Testis (tissue), 2 donors: ENCODE measurements at regions not wholly inside any gene's neighbourhood (a gene's known extent, or its start where the extent isn't known, plus 50 kb on each side); places are given as distances from the start of the nearest gene placed in this dataset.

Source experiments
- DNase-seq: peaks from one replicate; pipeline ENCODE4 v3.0.0-alpha.2; 2019
- H3K27ac ChIP-seq, 2 donors: fragments of 200-600 bp; sonication (generic); one replicate each; pipeline ENCODE4 v1.5.1; 2019
- H3K27me3 ChIP-seq: fragments of 200-600 bp; sonication (generic); one replicate; pipeline ENCODE4 v1.5.1; 2019
- H3K36me3 ChIP-seq: fragments of 200-600 bp; sonication (generic); one replicate; pipeline ENCODE4 v1.5.1; 2017; ENCODE audit warnings: low read depth; ENCODE audit errors: missing control alignments
- H3K4me1 ChIP-seq: fragments of 200-600 bp; sonication (generic); one replicate; pipeline ENCODE4 v1.5.1; 2019
- H3K4me3 ChIP-seq, 2 donors: fragments of 200-600 bp; sonication (generic); one replicate each; pipeline ENCODE4 v1.5.1; 2017 to 2019
- H3K9me3 ChIP-seq: fragments of 200-600 bp; sonication (generic); one replicate; pipeline ENCODE4 v1.5.1; 2017
- POLR2A ChIP-seq: fragments of 450-650 bp; IDR thresholded peaks from one replicate; pipeline ENCODE4 v1.6.1; 2017; ENCODE audit warnings: antibody characterized with exemption, mild to moderate bottlenecking, moderate library complexity
- WGBS, 2 donors: methylation state at CpG; one replicate each; pipeline ENCODE4 v1.1.5; 2018; 5-methylcytosine and 5-hydroxymethylcytosine counted together
- intact Hi-C: fragments of 100-400 bp; cut with DNase I; formaldehyde crosslinking; loops from one replicate; pipeline ENCODE4 v1.15.1; 2023; ENCODE audit warnings: low total_unique reads
- TF ChIP-seq, protein P1 (sequence below), 3 experiments: fragments of 450-650 bp in 2 of 3; fragments of 200-600 bp in 1 of 3; sonication (generic) in 1 of 3; IDR thresholded peaks; one replicate each; pipeline ENCODE4 v1.5.1; 2016 to 2019; ENCODE audit warnings: antibody characterized with exemption in 3 of 3, mild to moderate bottlenecking in 2 of 3, moderate library complexity in 1 of 3

DNA sequence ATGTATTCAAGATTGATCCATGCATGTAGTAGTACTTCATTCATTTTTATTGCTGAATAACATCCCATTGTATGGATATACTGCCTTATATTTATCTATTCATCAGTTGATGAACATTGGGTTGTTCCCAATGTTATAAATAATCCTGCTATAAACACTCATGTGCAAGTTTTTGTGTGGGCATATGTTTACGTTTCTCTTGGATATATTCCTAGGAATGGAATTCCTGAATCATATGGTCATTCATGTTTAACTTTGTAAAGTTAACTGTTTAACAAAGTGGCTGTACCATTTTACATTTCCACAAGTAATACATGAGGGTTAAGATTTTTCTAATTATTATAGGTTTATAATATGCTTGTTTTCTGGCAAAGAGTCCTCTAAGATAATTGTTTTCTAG, 1568.2 kb upstream of the SEL1L start:
- no peaks in the 10 kb centered on the region for H3K27me3 ChIP-seq
- TF ChIP-seq POLR2A, result no peak
- TF ChIP-seq, protein P1, sequence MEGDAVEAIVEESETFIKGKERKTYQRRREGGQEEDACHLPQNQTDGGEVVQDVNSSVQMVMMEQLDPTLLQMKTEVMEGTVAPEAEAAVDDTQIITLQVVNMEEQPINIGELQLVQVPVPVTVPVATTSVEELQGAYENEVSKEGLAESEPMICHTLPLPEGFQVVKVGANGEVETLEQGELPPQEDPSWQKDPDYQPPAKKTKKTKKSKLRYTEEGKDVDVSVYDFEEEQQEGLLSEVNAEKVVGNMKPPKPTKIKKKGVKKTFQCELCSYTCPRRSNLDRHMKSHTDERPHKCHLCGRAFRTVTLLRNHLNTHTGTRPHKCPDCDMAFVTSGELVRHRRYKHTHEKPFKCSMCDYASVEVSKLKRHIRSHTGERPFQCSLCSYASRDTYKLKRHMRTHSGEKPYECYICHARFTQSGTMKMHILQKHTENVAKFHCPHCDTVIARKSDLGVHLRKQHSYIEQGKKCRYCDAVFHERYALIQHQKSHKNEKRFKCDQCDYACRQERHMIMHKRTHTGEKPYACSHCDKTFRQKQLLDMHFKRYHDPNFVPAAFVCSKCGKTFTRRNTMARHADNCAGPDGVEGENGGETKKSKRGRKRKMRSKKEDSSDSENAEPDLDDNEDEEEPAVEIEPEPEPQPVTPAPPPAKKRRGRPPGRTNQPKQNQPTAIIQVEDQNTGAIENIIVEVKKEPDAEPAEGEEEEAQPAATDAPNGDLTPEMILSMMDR (IDR thresholded peaks at IDR 0.05), result no peak
- intact Hi-C loops, result no loop called here
- no peak for DNase-seq
- WGBS, 2 donors, result 92 to 94% methylated on average over 1 of the region's 1 CpG
- no peak overlapping the region for H3K4me3 ChIP-seq
- no peaks in the 10 kb centered on the region for H3K4me1 ChIP-seq
- no peak overlapping the region for H3K27ac ChIP-seq
- H3K9me3 ChIP-seq, result no peaks in the 10 kb centered on the region
- no peaks in the 10 kb centered on the region for H3K36me3 ChIP-seq

DNA sequence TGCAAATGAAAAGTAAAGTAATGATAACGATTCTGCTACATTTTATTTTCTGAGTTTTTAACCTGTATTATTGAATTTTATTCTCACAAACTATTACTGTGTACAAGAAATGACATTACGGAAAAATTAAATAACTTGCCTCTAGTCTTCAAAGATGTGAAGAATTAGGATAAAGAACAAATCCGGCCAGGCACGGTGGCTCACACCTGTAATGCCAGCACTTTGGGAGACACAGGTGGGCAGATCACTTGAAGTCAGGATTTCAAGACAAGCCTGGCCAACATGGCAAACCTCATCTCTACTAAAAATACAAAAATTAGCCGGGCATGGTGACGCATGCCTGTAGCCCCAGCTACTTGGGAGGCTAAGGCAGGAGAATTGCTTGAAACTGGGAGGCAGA, 1584.4 kb upstream of the SEL1L start:
- 88% methylated on average over 6 of the region's 6 CpGs for WGBS, 2 donors

DNA sequence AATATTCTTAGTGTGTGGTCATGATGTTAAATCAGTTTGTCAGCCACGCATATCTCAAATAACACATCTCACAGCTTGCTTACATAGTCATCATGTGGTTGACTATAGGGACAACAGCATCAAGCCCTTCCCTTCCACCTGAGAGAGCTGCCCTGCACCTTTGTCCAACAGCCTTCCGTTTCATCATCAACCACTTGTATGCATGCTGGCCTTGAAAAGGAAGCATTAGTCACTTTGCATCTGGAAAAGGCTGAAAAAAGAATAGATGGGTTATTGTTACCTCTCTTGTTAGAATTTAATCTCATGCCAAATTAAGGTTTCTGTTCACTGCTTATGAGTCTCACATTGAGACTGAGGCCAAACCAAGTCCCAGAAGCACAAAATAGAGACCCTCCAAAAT, 1586.5 kb upstream of the SEL1L start:
- WGBS, 2 donors, result 83 to 85% methylated on average over 2 of the region's 2 CpGs
- intact Hi-C loops, result no loop called here
- no peak for TF ChIP-seq POLR2A
- TF ChIP-seq, protein P1 (IDR thresholded peaks at IDR 0.05), result no peak
- Histone ChIP-seq H3K36me3 (no peaks in the 10 kb centered on the region), H3K4me1 (no peaks in the 10 kb centered on the region), H3K27ac (no peak overlapping the region), H3K4me3 (no peak overlapping the region), H3K9me3 (no peaks in the 10 kb centered on the region), H3K27me3 (no peaks in the 10 kb centered on the region)
- no peak for DNase-seq

More for the DNA sequence above, 1584.4 kb upstream of the SEL1L start:
- Histone ChIP-seq H3K4me1 (no peaks in the 10 kb centered on the region), H3K9me3 (no peaks in the 10 kb centered on the region), H3K4me3 (no peak overlapping the region), H3K27ac (no peak overlapping the region), H3K36me3 (no peaks in the 10 kb centered on the region), H3K27me3 (no peaks in the 10 kb centered on the region)
- intact Hi-C loops, result no loop called here
- TF ChIP-seq, protein P1 (IDR thresholded peaks at IDR 0.05), result no peak
- TF ChIP-seq POLR2A, result no peak
- DNase-seq, result no peak

DNA sequence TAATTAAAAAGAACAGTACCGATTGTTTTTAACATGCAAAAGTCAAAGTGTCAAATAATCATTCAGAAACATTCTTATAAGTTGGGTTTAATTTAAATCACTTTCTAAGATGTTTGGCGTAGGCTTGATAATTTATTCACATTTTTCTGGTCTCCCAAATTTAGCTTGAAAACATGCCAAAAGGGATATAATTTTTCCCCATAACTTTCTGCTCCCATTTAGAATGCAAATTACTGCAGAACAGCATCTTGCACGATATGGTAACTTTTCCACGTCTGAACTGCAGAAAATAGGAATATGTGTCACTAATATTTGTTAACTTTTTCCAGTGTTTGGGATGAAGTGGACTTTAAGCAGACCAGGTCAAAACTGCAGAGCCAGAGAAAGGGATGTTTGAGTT, 1592.4 kb upstream of the SEL1L start:
- Histone ChIP-seq H3K27ac (no peak overlapping the region), H3K27me3 (no peaks in the 10 kb centered on the region), H3K36me3 (no peaks in the 10 kb centered on the region), H3K4me3 (no peak overlapping the region), H3K4me1 (no peaks in the 10 kb centered on the region), H3K9me3 (no peaks in the 10 kb centered on the region)
- intact Hi-C loops, result no loop called here
- DNase-seq, result no peak
- whole genome bisulfite sequencing, 2 donors, result 86 to 88% methylated on average over 4 of the region's 4 CpGs
- TF ChIP-seq, protein P1 (IDR thresholded peaks at IDR 0.05), result no peak
- TF ChIP-seq POLR2A, result no peak

DNA sequence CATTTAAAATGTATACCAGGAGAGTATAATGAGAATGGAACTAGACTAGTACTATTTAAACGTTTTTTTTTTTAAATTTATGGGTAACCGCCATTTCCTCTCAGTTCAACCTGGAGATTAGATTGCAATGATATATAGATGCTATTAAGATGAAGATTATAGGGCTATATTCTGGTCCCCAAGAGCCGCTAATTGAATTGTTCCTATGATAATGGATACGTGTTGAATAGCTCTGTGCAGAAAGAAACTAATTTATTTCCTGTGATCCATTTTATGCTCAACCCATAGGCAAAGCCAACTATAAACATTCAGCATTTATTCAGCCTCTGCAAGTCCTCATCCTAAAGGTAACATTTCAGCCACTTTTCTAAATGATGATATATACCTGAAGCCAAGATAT, 1595.1 kb upstream of the SEL1L start:
- Histone ChIP-seq H3K27me3 (no peaks in the 10 kb centered on the region), H3K4me3 (no peak overlapping the region), H3K27ac (no peak overlapping the region), H3K36me3 (no peaks in the 10 kb centered on the region), H3K4me1 (no peaks in the 10 kb centered on the region), H3K9me3 (no peaks in the 10 kb centered on the region)
- no peak for DNase-seq
- TF ChIP-seq POLR2A, result no peak
- TF ChIP-seq, protein P1 (IDR thresholded peaks at IDR 0.05), result no peak
- 66 to 68% methylated on average over 4 of the region's 4 CpGs for WGBS, 2 donors
- intact Hi-C loops, result no loop called here
